K562 (cell line): ENCODE measurements at regions not wholly inside any gene's neighbourhood (a gene's known extent, or its start where the extent isn't known, plus 50 kb on each side); places are given as distances from the start of the nearest gene placed in this dataset.

Source experiments
- ATAC-seq: fragments of 200-7000 bp; cut with Tn5 transposase; 3 replicates; pipeline ENCODE4 v1.9.1; 2020; ENCODE audit warnings: moderate library complexity
- BruUV-seq: library from RNA; stranded (reverse); fragments of 400-500 nt; replicated peaks from 2 replicates; lab custom pipeline; 2021; lab: Mats Ljungman, UMichigan
- CTCF ChIA-PET: fragments of 300-600 bp; formaldehyde crosslinking; extraction: SDS; loops from one replicate; lab custom pipeline; 2021; ENCODE audit warnings: low intra/inter-chr PET ratio; lab: Yijun Ruan, JAX
- POLR2A ChIA-PET: fragments of 300-600, 350-650 bp; sonication (Branson Sonifier 250); formaldehyde crosslinking; extraction: SDS; loops from one replicate; lab custom pipeline; 2021; ENCODE audit warnings: antibody characterized with exemption, inconsistent platforms; lab: Yijun Ruan, JAX
- DNase-seq, 4 experiments: peaks; one replicate each; pipeline versions ENCODE4 v3.0.0 to v3.0.0-alpha.2; 2011 to 2018; ENCODE audit warnings: low spot score in 3 of 4, mixed read lengths in 3 of 4; ENCODE audit errors: extremely low read depth in 1 of 4
- FAIRE-seq: peaks from 2 replicates; lab custom pipeline; 2011; peaks lifted over from hg19 to GRCh38; lab: Jason Lieb, UNC
- H2AFZ ChIP-seq: 2 replicates; pipeline ENCODE4 v1.6.0; 2011; ENCODE audit warnings: low read depth, low read length, control low read depth, inconsistent platforms
- H3K27ac ChIP-seq: fragments of 200-600 bp; 3 replicates; pipeline ENCODE4 v1.8.0; 2011; ENCODE audit warnings: low read depth, mild to moderate bottlenecking, control low read depth, inconsistent platforms, low read length, moderate library complexity, mixed read lengths; ENCODE audit errors: extremely low read depth
- H3K27me3 ChIP-seq, 2 experiments: fragments of 300-600 bp in 1 of 2; 2 replicates in 1 of 2; 3 replicates in 1 of 2; pipeline versions ENCODE4 v1.6.0 to v1.8.0; 2011; ENCODE audit warnings: inconsistent platforms in 2 of 2, low read length in 2 of 2, mild to moderate bottlenecking in 1 of 2, mixed read lengths in 1 of 2, moderate library complexity in 1 of 2; ENCODE audit not compliant: control insufficient read depth in 2 of 2, insufficient read depth in 2 of 2
- H3K36me3 ChIP-seq: fragments of 300-600 bp; 3 replicates; pipeline ENCODE4 v1.8.0; 2011; ENCODE audit warnings: mild to moderate bottlenecking, low read length, inconsistent platforms; ENCODE audit not compliant: control insufficient read depth, insufficient read depth
- H3K4me1 ChIP-seq, 2 experiments: fragments of 200-600 bp in 1 of 2; replicated peaks in 1 of 2; 2 replicates in 1 of 2; 3 replicates in 1 of 2; pipeline versions ENCODE4 v1.5.1 to v1.8.0; 2011; ENCODE audit warnings: inconsistent platforms in 2 of 2, low read length in 2 of 2, mild to moderate bottlenecking in 1 of 2, mixed read lengths in 1 of 2, moderate library complexity in 1 of 2; ENCODE audit not compliant: control insufficient read depth in 2 of 2, insufficient read depth in 2 of 2
- H3K4me2 ChIP-seq: 2 replicates; pipeline ENCODE4 v1.6.1; 2011; ENCODE audit warnings: low read length, control low read depth, inconsistent platforms, mixed read lengths; ENCODE audit not compliant: insufficient read depth
- H3K4me3 ChIP-seq: fragments of 200-600 bp; sonication (generic), shearing (Covaris generic); 2 replicates; pipeline ENCODE4 v1.5.1; 2016; ENCODE audit warnings: control low read depth, inconsistent platforms
- H3K79me2 ChIP-seq: fragments of 200-600 bp; 3 replicates; pipeline ENCODE4 v1.8.0; 2011; ENCODE audit warnings: low read length, inconsistent platforms; ENCODE audit not compliant: control insufficient read depth, insufficient read depth
- H3K9ac ChIP-seq, 2 experiments: 2 replicates each; pipeline versions ENCODE4 v1.6.0 to v1.6.1; 2011; ENCODE audit warnings: low read depth in 2 of 2, low read length in 2 of 2, control low read depth in 1 of 2, inconsistent platforms in 1 of 2, mild to moderate bottlenecking in 1 of 2, mixed read lengths in 1 of 2; ENCODE audit not compliant: insufficient read depth in 1 of 2
- H3K9me1 ChIP-seq: one replicate; pipeline ENCODE4 v1.6.0; 2011; ENCODE audit warnings: inconsistent platforms, mild to moderate bottlenecking, low read length, moderate library complexity; ENCODE audit not compliant: control insufficient read depth, insufficient read depth
- H3K9me3 ChIP-seq: replicated peaks from 2 replicates; pipeline ENCODE4 v1.5.1; 2011; ENCODE audit warnings: low read depth, low read length, inconsistent platforms; ENCODE audit not compliant: control insufficient read depth, insufficient read depth
- H4K20me1 ChIP-seq: replicated peaks from 2 replicates; pipeline ENCODE4 v1.6.1; 2011; ENCODE audit warnings: low read length, inconsistent platforms, mixed read lengths; ENCODE audit not compliant: control insufficient read depth, insufficient read depth
- PRMT5 ChIP-seq: sonication (generic); formaldehyde crosslinking; IDR thresholded peaks from 2 replicates; pipeline ENCODE4 v1.5.0; 2020; ENCODE audit warnings: missing genetic modification reagents
- RBM25 ChIP-seq: fragments of 200-400 bp; formaldehyde crosslinking; IDR thresholded peaks from 2 replicates; pipeline ENCODE4 v1.6.1; 2018; ENCODE audit warnings: low read length, low read depth, moderate library complexity; ENCODE audit not compliant: severe bottlenecking
- SREBF1 ChIP-seq: fragments of 150-350 bp; IDR thresholded peaks from 2 replicates; pipeline ENCODE4 v1.6.1; 2014; ENCODE audit warnings: antibody characterized with exemption, low read depth, low read length, borderline replicate concordance
- TBP ChIP-seq: optimal IDR thresholded peaks from 2 replicates; pipeline ENCODE3; 2011; ENCODE audit warnings: low read depth, low read length, improper control_type of control experiment
- THRA ChIP-seq: fragments of 450-650 bp; IDR thresholded peaks from 2 replicates; pipeline ENCODE4 v1.6.1; 2017; ENCODE audit warnings: mild to moderate bottlenecking, moderate library complexity
- ZBTB26 ChIP-seq: fragments of 450-650 bp; formaldehyde crosslinking; IDR thresholded peaks from 2 replicates; pipeline ENCODE4 v1.4.0; 2022; ENCODE audit warnings: missing genetic modification characterization
- ZBTB7A ChIP-seq: IDR thresholded peaks from 2 replicates; pipeline ENCODE4 v1.6.1; 2011; ENCODE audit warnings: low read depth, mild to moderate bottlenecking, low read length, moderate library complexity, borderline replicate concordance; ENCODE audit not compliant: control insufficient read depth
- ZHX1 ChIP-seq: fragments of 150-350 bp; conservative IDR thresholded peaks from 2 replicates; pipeline ENCODE4 v1.6.1; 2014; ENCODE audit warnings: low read length
- WGBS: fragments of 100-300 bp; shearing (Covaris generic); methylation state at CpG from one replicate; pipeline ENCODE4 v1.1.6; 2016; ENCODE audit warnings: low coverage, mixed read lengths; ENCODE audit not compliant: insufficient coverage; ENCODE audit errors: missing lambda C conversion rate; 5-methylcytosine and 5-hydroxymethylcytosine counted together
- in situ Hi-C: fragments of 300-500 bp; cut with MboI; formaldehyde crosslinking; loops from 4 replicates; pipeline ENCODE4 v1.15.0; 2018; ENCODE audit warnings: inconsistent platforms, mixed read lengths
- intact Hi-C: fragments of 100-400 bp; cut with micrococcal nuclease; formaldehyde crosslinking; loops from 2 replicates; pipeline ENCODE4 v1.14.2; 2022

GRCh38 chr5:38772471-38772870, 73.3 kb upstream of the OSMR start:
- 10% methylated on average over 4 of the region's 4 CpGs for WGBS
- Histone ChIP-seq H3K27ac (no peak overlapping the region), H4K20me1 (no peaks in the 10 kb centered on the region), H3K4me2 (no peak overlapping the region), H3K9ac (no peak overlapping the region), H3K36me3 (no peaks in the 10 kb centered on the region), H3K4me1 (no peaks in the 10 kb centered on the region), H3K9me3 (no peaks in the 10 kb centered on the region), H3K27me3 (peaks cover 2 to 7% of the 10 kb centered on the region in 2 experiments; a peak in 1 of 5 replicates), H3K4me3 (no peak overlapping the region), H3K79me2 (no peaks in the 10 kb centered on the region), H2AFZ (no peak overlapping the region), H3K9me1 (no peaks in the 10 kb centered on the region)
- DNase-seq (no peak), ATAC-seq (no peak), FAIRE-seq (no peak)
- in situ Hi-C loops = no loop called here
- no TSS peak for BruUV-seq
- no peak for TF ChIP-seq TBP
- TF ChIP-seq ZHX1 = no peak
- no peak for TF ChIP-seq PRMT5 (CRISPR knock-in tag)
- TF ChIP-seq SREBF1 = no peak
- no peak for TF ChIP-seq ZBTB26 (CRISPR knock-in tag)
- no peak for TF ChIP-seq ZBTB7A
- no peak for TF ChIP-seq RBM25
- no peak for TF ChIP-seq THRA
- ChIA-PET CTCF (no interaction called here), POLR2A (interaction anchor here (0.9 kb wide), 1 partner anchor 354 kb away, joined by 3 read pairs; no protein-coding TSS in a partner anchor)
- intact Hi-C loops = no loop called here
